DMS79 treated with DMSO at 0.1 percent for 48 hours (cell line): ENCODE measurements at regions not wholly inside any gene's neighbourhood (a gene's known extent, or its start where the extent isn't known, plus 50 kb on each side); places are given as distances from the start of the nearest gene placed in this dataset.
"Not testable (repeated sequence)": the region's sequence is repeated elsewhere in the genome, so short reads cannot be mapped to it uniquely, and the experiment has no call there.

Experiments
- DNase-seq: peaks from one replicate; lab custom pipeline; 2025; lab: John Stamatoyannopoulos, UW

DNA sequence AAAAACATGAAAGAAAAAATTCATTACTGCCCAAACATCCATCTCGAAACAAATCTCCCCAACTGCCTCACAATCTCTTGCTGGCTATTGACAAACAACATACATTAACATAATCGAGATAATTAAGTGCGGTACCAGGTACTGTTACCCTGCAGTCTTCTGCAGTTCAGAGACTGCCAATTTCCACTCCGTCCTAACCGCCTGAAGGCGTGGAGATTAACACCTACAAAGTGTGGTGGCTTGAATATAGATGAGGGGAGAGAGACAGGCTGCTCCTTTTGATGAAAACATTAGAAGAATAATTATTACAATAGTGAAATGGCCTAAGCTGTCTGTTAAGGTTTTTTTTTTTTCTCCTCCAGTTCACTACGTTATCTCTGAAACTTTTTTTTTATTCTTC lies 258.9 kb upstream of the SOX4 start:
- no peak for DNase-seq

DNA sequence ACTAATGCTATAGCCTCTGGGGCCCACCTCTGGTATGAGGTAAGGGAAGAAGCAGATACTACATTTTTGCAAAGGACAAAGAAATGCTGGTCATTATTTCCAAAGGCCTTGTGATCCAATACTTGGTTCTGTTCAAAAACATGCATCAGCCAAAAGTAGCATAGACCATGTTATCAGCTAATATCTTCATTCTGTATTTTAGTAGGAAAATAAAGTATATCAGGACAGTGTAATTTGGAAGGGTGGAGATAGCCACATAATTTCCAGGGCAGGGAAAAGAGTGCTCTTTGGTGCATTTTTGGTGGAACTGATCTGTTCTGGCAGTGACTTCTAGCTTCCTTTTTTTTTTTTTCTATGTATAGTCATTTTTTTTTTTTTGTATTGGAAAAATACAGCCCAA lies 258.0 kb upstream of the SOX4 start:
- no peak for DNase-seq

- DNase-seq, result no peak
Measured at GRCh38 chr6:21337263-21337662, 256.3 kb upstream of the SOX4 start.

GRCh38 chr6:21340573-21340972 lies 253.0 kb upstream of the SOX4 start:
- DNase-seq, result peak; percentile 46

DNA sequence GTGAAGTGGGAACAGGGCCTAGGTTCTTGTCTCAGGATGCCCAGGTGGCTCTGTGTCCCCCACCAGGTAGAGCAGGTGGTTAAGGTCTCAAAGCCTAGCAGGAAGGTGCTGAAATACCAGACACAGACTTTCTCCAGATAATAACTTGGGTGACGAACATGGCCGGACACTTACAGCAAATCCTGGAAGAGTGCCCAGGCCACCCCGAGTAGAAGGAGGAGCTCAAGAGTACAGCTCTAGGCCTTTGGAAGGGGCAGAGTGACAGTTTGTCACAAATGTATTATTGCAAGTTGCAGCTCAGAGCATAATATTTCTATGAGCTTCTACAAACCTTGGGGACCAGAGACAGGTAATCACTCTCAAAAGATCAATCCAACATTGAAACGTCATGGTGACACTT lies 251.6 kb upstream of the SOX4 start:
- peak; percentile 76 for DNase-seq

GRCh38 chr6:21342501-21342900 lies 251.1 kb upstream of the SOX4 start:
- DNase-seq, result peak; percentile 53

GRCh38 chr6:21345704-21346103 lies 247.8 kb upstream of the SOX4 start:
- not testable (repeated sequence) for DNase-seq

GRCh38 chr6:21348146-21348503 lies 245.4 kb upstream of the SOX4 start:
- no peak for DNase-seq

GRCh38 chr6:21348504-21349195 lies 244.9 kb upstream of the SOX4 start:
- DNase-seq, result peak; percentile 54

GRCh38 chr6:21349834-21350233 lies 243.7 kb upstream of the SOX4 start:
- no peak for DNase-seq

GRCh38 chr6:21350926-21351325 lies 242.6 kb upstream of the SOX4 start:
- DNase-seq, result no peak

- peak; percentile 91 for DNase-seq
Measured at GRCh38 chr6:21352131-21352530, 241.4 kb upstream of the SOX4 start.

GRCh38 chr6:21354805-21355238 lies 238.7 kb upstream of the SOX4 start:
- DNase-seq, result no peak

- no peak for DNase-seq
Measured at GRCh38 chr6:21355638-21356037, 237.9 kb upstream of the SOX4 start.

GRCh38 chr6:21357262-21357661 lies 236.3 kb upstream of the SOX4 start:
- DNase-seq, result no peak

- DNase-seq, result no peak
Measured at GRCh38 chr6:21359926-21360325, 233.6 kb upstream of the SOX4 start.

DNA sequence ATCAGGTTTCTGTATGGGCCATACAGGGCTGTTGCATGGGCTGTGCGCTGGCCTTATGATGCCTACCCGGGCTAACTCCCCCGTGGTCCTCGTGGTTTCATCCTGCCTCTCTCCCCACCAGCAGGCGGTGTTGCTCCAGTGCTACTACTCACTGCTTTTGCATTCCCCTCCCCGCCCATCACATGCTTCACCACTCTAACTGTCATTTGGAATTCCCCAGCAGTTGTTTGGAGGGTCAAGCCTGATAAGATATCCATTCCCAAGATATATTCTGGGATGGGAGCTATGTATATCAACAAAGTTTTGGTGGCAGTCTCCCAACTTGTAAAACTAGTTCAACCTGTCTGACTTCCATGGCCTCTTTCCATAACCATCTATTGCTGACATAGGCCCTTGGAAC lies 233.2 kb upstream of the SOX4 start:
- DNase-seq, result no peak

- DNase-seq, result no peak
Measured at GRCh38 chr6:21367148-21367547, 226.4 kb upstream of the SOX4 start.

GRCh38 chr6:21367649-21368154 lies 225.8 kb upstream of the SOX4 start:
- no peak for DNase-seq

DNA sequence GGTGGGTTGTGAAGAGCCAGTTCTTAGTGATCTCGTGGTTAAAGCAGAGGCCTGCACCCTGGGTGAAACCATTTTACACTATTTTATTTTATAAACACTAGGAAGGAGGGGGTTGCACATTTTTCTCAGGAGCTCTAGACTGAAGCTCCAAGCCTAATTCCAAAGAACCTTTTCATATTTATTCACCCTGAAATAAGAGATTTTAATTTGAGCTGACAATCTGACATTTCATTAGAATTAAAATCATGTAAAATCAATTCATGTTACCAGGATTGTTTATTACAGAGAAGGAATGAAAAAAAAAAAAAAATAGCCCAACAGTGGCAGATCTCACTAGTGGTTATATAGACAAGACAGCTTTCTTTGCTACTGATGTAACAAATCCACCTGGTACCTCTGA lies 222.5 kb upstream of the SOX4 start:
- DNase-seq, result no peak

DNA sequence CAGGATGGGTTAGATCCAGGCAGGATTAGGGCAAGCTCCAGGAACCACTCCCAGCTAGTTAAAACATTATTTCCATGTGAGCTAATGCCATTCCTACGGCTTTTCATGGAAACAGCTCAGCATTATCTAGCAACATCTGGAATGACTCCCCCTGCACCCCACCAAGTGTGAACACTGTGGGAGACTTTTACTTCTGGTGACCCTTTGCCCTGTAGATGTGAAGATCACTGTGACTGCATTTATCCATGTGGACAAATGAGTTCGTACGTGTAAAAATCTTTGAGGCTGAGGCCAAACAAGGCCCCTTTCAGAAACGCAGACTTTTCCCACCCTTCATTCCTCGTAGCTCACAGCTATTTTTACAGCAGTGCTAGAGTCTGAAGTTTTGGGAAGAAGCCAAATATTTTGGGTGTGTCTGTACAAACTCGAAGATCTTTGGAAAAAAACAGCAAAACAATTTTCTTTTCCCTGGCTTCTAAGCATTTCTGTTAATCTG lies 221.8 kb upstream of the SOX4 start:
- DNase-seq, result no peak

GRCh38 chr6:21375151-21376116 lies 218.1 kb upstream of the SOX4 start:
- DNase-seq, result no peak

- no peak for DNase-seq
Measured at GRCh38 chr6:21377356-21377755, 216.2 kb upstream of the SOX4 start.
